ENCODE measurements at regions not wholly inside any gene's neighbourhood (a gene's known extent, or its start where the extent isn't known, plus 50 kb on each side); places are given as distances from the start of the nearest gene placed in this dataset.
"Not testable (repeated sequence)": the region's sequence is repeated elsewhere in the genome, so short reads cannot be mapped to it uniquely, and the experiment has no call there.

DNA sequence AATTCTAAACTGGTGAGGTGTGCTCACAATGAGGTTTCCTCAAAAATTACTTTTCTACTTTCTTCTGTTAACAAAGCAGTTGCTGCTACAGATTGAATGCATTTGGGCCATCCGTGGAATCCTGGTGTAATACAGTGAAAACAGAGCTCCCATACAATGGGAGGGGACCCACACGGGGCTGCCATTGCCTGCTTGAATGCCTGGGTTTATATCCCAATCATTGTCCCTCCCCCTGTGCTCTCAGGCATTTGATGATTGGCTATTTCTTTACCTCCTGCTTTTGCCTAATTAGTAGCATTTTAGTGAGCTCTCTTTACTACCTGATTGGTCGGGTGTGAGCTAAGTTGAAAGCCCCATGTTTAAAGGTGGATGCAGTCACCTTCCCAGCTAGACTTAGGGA, 52.9 kb upstream of the CSF1 start:
- DNase-seq, result not testable (repeated sequence)

DNA sequence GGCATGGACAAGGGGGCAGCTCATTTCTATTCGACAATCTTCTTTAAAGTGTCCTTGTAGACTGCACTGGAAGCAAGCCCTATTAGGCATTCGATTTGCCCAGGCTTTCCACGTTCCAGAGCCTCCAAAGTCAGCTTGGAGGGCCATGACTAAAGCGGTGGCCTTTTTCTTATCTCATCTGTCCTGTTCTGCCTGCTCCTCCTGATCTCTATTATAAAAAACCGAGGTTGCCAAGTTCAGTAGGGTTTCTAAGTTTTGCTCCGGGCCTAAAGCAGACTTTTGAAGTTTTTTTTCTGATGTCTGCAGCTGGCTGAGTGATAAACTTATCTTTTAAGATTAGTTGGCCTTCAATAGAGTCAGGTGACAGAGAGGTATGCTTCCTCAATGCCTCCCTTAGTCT, 54.7 kb upstream of the CSF1 start:
- DNase-seq, result not testable (repeated sequence)

DNA sequence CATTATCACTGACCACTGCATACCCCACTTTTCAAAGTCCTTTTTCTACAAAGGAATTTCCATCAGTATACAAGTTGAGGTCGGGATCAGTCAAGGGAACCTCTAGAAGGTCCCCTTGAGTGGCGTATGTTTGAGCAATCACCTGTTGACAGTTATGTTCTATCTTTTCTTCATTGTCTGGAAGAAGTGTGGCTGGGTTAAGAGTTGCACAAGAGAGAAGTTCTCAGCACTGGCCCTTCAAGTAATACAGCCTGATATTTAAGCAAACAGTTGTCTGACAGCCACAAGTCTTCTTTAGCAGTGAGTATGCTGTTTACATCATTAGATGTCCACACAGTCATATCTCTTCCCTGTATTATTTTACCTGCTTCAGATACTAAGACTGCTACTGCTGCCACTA, 56.7 kb upstream of the CSF1 start:
- not testable (repeated sequence) for DNase-seq

- not testable (repeated sequence) for DNase-seq
Measured at GRCh38 chr1:109852221-109853015, 58.2 kb upstream of the CSF1 start.

- no peak for DNase-seq
Measured at GRCh38 chr1:109850827-109851226, 59.8 kb upstream of the CSF1 start.

DNA sequence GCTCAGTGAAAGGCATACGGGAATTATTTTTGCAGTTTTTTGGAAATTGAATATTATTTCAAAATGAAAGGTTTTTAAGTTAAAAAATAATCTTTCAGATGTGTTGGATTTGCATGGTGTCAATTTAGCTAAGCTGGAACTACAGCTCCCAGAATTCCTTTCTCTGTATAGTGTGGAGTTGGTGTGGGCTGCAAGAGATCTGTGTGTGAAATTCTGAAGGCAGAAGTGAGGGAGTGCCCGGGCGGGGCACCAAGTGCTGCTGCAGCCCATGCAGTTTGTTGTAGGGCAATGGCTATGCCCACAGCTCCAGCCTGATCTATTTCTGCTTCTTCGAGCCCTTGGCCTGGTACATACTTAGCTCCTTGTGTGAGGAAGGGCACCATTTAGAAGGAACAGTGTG, 60.5 kb upstream of the CSF1 start:
- no peak for DNase-seq

DNA sequence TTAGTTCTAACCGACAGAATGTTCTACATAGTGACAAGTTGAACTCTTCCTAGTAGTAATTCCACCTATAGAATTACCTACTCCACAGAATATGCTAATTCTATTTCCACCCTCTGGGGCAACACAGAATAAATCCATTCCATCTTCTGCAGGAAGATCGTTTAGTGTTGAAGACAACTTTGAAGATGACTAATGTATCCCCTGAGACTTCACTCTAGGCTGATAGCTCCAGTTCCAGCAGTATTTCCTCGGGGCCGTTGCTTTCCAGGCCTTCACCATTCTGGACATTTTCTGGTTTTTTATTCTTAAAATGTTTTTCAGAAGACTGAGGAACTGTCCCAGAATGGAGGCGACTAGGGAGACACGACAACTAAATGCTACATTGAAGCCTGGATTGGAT, 61.0 kb upstream of the CSF1 start:
- DNase-seq, result no peak

GRCh38 chr1:109847251-109847650, 63.4 kb upstream of the CSF1 start:
- no peak for DNase-seq

- DNase-seq, result no peak
Measured at GRCh38 chr1:109846846-109847245, 63.8 kb upstream of the CSF1 start.

GRCh38 chr1:109846162-109846561, 64.5 kb upstream of the CSF1 start:
- no peak for DNase-seq

GRCh38 chr1:109845658-109846057, 65.0 kb upstream of the CSF1 start:
- no peak for DNase-seq

GRCh38 chr1:109844609-109845008, 66.0 kb upstream of the CSF1 start:
- DNase-seq, result no peak

DNA sequence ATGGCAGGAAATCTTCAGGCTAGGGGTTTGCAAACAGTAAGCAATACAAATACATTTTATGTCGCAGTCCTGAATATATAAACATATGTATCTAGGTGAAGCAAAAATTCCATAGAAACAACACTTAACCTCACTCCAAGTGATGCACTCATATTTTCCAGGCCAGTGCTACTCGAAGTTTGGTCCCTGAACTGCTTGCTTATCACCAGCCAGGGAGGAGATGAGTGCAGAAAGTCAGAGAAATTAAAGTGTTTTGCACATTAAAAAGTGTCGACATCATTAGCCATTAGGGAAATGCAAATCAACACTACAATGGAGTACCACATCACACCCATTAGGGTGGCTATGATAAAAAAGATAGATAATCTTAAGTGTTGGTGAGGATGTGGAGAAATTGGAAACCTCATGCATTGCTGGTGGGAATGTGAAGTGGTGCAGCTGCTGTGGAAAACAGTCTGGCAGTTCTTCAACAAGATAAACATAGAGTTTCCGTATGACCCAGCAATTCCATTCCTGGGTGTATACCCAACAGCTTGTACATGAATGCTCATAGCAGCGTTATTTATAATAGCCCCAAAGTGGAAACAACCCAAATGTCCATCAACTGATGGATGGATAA, 70.5 kb upstream of the CSF1 start:
- DNase-seq, result no peak

DNA sequence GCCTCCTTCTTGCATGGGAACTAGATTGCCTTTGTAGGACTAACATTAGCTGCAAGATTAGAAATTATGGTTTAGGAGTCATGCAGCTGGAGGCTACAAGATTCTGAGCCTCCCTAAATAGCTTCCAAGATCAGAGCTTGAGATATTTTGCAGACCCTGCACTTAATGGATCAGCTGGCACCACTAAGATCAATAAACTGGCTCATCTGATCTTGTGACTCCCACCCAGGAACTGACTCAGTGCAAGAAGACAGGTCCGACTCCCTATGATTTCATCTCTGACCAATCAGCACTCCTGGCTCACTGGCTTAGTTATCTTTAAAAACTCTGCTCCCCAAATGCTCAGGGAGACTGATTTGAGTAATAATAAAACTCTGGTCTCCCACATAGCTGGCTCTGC, 71.4 kb upstream of the CSF1 start:
- DNase-seq, result not testable (repeated sequence)

DNA sequence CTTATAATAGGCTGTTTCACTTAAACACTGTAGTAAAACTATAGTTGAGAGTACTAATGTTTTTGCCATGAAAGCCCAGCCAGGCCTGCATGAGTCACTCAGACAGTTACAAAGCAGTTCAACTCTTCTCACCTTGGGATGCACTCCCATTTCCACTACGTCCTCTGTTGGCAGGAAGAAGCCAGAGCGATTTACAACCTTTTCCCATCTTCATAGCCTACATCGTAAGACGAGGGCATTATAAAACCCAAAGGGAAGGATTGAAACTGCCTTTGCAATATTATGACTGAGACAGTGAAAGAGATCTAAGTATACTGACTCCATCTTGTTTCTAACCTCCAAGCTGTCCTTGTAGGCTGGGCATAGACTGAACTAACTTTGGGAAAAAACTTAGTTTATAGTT, 71.8 kb upstream of the CSF1 start:
- DNase-seq, result no peak

- DNase-seq, result no peak
Measured at GRCh38 chr1:109837852-109838570, 72.6 kb upstream of the CSF1 start.

DNA sequence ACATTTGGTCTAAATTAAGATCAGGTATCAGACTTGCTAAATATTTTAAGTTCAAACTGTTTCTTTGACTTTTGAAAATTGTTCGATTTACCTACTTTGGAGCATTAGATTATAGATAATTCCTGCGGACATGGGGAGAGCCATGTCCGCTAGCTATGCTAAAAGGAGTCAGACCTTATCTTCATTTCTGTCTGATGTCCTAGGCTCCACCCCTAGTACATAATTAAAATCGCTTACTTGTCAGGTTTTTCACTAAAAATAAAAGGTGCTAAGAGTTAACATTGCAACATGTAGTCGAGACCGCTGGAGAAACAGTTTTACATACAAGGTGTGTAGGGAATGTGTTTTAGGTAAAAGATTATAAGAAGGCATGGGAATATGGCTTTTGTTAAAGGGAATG, 71.9 kb upstream of the EPS8L3 start:
- DNase-seq, result not testable (repeated sequence)

GRCh38 chr1:109834951-109835350, 71.2 kb upstream of the EPS8L3 start:
- no peak for DNase-seq

GRCh38 chr1:109832945-109833344, 69.2 kb upstream of the EPS8L3 start:
- no peak for DNase-seq

GRCh38 chr1:109828756-109829505, 65.2 kb upstream of the EPS8L3 start:
- no peak for DNase-seq

DNA sequence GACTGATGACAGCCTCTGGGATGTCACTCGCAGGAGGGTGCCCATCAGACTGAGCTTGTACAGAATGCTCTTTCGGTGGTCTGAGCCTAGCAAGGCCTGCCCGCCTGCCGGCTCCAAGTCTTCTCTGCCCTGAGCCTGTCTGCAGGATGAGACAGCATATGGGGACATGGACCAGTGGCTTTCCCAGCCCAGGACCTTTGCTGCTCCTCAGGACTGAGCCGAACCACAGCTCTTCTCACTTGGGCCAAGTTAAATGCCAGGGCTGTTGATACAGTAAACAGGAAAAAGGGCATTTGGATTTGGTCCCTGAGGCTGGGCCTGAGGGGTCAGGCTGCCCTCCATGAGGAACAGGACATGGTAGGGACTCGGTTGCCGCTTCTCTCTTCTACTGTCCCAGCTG, 64.3 kb upstream of the EPS8L3 start:
- no peak for DNase-seq

GRCh38 chr1:109827466-109827865, 63.7 kb upstream of the EPS8L3 start:
- DNase-seq, result no peak
